Mesendoderm (in vitro differentiated cells): ENCODE measurements at regions not wholly inside any gene's neighbourhood (a gene's known extent, or its start where the extent isn't known, plus 50 kb on each side); places are given as distances from the start of the nearest gene placed in this dataset.

ENCODE experiments used
- DNase-seq: peaks from one replicate; pipeline ENCODE4 v3.0.0; 2013
- H2AK5ac ChIP-seq: 2 replicates; pipeline ENCODE4 v1.6.1; 2013; ENCODE audit warnings: low read length, inconsistent platforms
- H2BK120ac ChIP-seq: 2 replicates; pipeline ENCODE4 v1.6.1; 2013; ENCODE audit warnings: low read depth, mild to moderate bottlenecking, low read length, moderate library complexity, mixed read lengths
- H2BK15ac ChIP-seq: replicated peaks from 2 replicates; pipeline ENCODE4 v1.6.1; 2013; ENCODE audit warnings: low read depth, mild to moderate bottlenecking, moderate library complexity
- H2BK5ac ChIP-seq: 2 replicates; pipeline ENCODE4 v1.6.1; 2013; ENCODE audit warnings: low read length, inconsistent platforms
- H3K18ac ChIP-seq: 2 replicates; pipeline ENCODE4 v1.6.1; 2013; ENCODE audit warnings: mild to moderate bottlenecking, low read length, mixed read lengths
- H3K23ac ChIP-seq: one replicate; pipeline ENCODE4 v1.6.1; 2013; ENCODE audit warnings: low read length
- H3K27ac ChIP-seq: 2 replicates; pipeline ENCODE4 v1.5.1; 2013; ENCODE audit warnings: low read depth, mild to moderate bottlenecking, inconsistent platforms, low read length, moderate library complexity
- H3K27me3 ChIP-seq: 2 replicates; pipeline ENCODE4 v1.6.1; 2013; ENCODE audit warnings: low read length, control low read depth, mild to moderate bottlenecking, inconsistent platforms; ENCODE audit not compliant: insufficient read depth, poor library complexity
- H3K36me3 ChIP-seq: 2 replicates; pipeline ENCODE4 v1.6.1; 2013; ENCODE audit warnings: low read length, inconsistent platforms; ENCODE audit not compliant: control insufficient read depth, insufficient read depth
- H3K4ac ChIP-seq: one replicate; pipeline ENCODE4 v1.6.1; 2013; ENCODE audit warnings: low read depth, mild to moderate bottlenecking, low read length, moderate library complexity
- H3K4me1 ChIP-seq: 2 replicates; pipeline ENCODE4 v1.6.1; 2013; ENCODE audit warnings: low read depth, low read length, inconsistent platforms; ENCODE audit not compliant: control insufficient read depth
- H3K4me2 ChIP-seq: 2 replicates; pipeline ENCODE4 v1.6.1; 2013; ENCODE audit warnings: low read length
- H3K4me3 ChIP-seq: 2 replicates; pipeline ENCODE4 v1.5.1; 2013; ENCODE audit warnings: mild to moderate bottlenecking, low read length
- H3K56ac ChIP-seq: one replicate; pipeline ENCODE4 v1.6.1; 2013; ENCODE audit warnings: low read length
- H3K79me1 ChIP-seq: 2 replicates; pipeline ENCODE4 v1.6.1; 2013; ENCODE audit warnings: low read length, inconsistent platforms
- H3K79me2 ChIP-seq: 2 replicates; pipeline ENCODE4 v1.6.1; 2013; ENCODE audit warnings: mild to moderate bottlenecking, low read length; ENCODE audit not compliant: control insufficient read depth, insufficient read depth
- H3K9ac ChIP-seq: 2 replicates; pipeline ENCODE4 v1.6.1; 2013; ENCODE audit warnings: low read length, inconsistent platforms
- H4K5ac ChIP-seq: one replicate; pipeline ENCODE4 v1.6.1; 2013; ENCODE audit warnings: low read length
- H4K8ac ChIP-seq: one replicate; pipeline ENCODE4 v1.6.1; 2013; ENCODE audit warnings: low read depth, mild to moderate bottlenecking, control low read depth, low read length, moderate library complexity
- WGBS: extraction: QIAGEN DNeasy Blood & Tissue Kit; methylation state at CpG from one replicate; pipeline ENCODE4 v1.1.7; 2013; ENCODE audit warnings: low lambda C conversion rate, missing lambda C conversion rate; ENCODE audit not compliant: insufficient coverage; ENCODE audit errors: extremely low coverage; 5-methylcytosine and 5-hydroxymethylcytosine counted together

DNA sequence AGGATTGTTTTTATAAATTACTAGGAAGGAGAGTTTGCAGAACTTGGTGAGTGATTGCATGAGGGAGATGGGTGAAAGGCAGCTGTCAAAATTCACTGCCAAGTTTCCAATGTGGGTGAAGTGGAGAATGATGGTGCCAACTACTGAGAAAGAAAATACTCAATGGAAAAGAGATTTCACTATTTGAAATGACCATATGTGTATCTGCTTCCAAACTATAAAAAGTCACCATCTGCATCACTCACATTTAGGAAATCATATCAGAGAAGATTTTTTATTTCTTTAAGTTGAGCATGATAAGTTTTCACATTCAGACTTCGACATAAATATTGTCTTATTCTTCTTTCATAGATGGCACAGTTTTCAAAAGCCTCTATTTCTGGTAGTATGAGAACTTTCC lies 570.0 kb upstream of the DSEL start:
- Histone ChIP-seq H3K23ac (no peak overlapping the region), H3K27me3 (no peaks in the 10 kb centered on the region), H4K8ac (no peak overlapping the region), H4K5ac (no peak overlapping the region), H3K4me3 (no peak overlapping the region), H2BK15ac (no peak overlapping the region), H3K56ac (no peak overlapping the region), H3K9ac (no peak overlapping the region), H2AK5ac (no peak overlapping the region), H2BK5ac (no peak overlapping the region), H3K79me1 (no peaks in the 10 kb centered on the region), H3K27ac (no peak overlapping the region), H3K4me1 (no peaks in the 10 kb centered on the region), H3K4ac (no peak overlapping the region), H3K36me3 (no peaks in the 10 kb centered on the region), H3K79me2 (no peaks in the 10 kb centered on the region), H2BK120ac (no peak overlapping the region), H3K18ac (no peak overlapping the region), H3K4me2 (no peak overlapping the region)
- DNase-seq: no peak
- WGBS: no CpG with 5 or more reads among the region's 1 CpG

DNA sequence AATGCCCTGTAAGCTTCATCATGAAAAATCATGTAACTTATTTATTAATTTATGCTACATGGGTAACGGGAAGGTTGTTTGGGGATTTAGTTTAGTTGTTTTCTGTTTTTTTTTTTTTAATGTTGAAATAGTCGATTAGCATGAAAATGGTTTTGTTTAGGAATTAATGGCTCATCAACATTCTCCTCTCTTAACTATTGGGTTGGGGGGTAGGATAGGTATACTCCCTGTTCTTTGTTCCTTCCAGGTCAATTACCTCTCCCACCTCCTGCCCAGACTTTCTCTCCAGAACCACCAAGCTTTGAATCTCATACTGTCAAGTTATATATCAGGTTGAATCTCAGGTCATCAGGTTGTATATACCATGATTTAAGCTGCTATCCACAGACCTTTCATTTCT lies 568.7 kb upstream of the DSEL start:
- H2BK120ac ChIP-seq: no peak overlapping the region
- no peaks in the 10 kb centered on the region for H3K27me3 ChIP-seq
- no peak overlapping the region for H2BK15ac ChIP-seq
- no peak overlapping the region for H3K27ac ChIP-seq
- no peak overlapping the region for H3K23ac ChIP-seq
- no peaks in the 10 kb centered on the region for H3K36me3 ChIP-seq
- no peaks in the 10 kb centered on the region for H3K79me2 ChIP-seq
- WGBS: 70% methylated on average over 2 of the region's 2 CpGs
- H3K79me1 ChIP-seq: no peaks in the 10 kb centered on the region
- H3K4me2 ChIP-seq: no peak overlapping the region
- no peak overlapping the region for H3K18ac ChIP-seq
- H3K4ac ChIP-seq: no peak overlapping the region
- H2BK5ac ChIP-seq: no peak overlapping the region
- no peaks in the 10 kb centered on the region for H3K4me1 ChIP-seq
- no peak overlapping the region for H4K8ac ChIP-seq
- DNase-seq: no peak
- no peak overlapping the region for H4K5ac ChIP-seq
- no peak overlapping the region for H3K56ac ChIP-seq
- H2AK5ac ChIP-seq: no peak overlapping the region
- H3K9ac ChIP-seq: no peak overlapping the region
- H3K4me3 ChIP-seq: no peak overlapping the region

DNA sequence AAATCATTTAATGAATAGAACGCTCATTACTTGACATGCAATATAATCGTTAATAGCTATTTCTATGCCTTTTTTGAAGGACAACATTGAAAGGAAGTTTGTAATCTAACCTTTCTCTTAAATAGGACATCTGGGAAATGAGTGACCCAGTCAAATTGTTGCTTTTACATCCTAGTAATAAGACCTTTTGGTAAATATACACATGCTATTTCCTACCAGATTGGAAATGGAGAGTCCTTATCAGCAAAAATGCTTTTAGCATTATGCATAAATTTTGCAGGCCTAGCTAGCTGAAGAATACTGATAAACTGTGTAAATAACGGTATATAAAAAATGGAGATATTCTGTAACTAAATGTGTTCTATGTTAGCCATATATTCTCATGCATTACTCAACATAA lies 567.3 kb upstream of the DSEL start:
- Histone ChIP-seq H3K4ac (no peak overlapping the region), H3K4me3 (no peak overlapping the region), H3K27ac (no peak overlapping the region), H3K27me3 (no peaks in the 10 kb centered on the region), H4K5ac (no peak overlapping the region), H3K18ac (no peak overlapping the region), H3K4me2 (no peak overlapping the region), H3K79me2 (no peaks in the 10 kb centered on the region), H2BK5ac (no peak overlapping the region), H2BK15ac (no peak overlapping the region), H2BK120ac (no peak overlapping the region), H3K36me3 (no peaks in the 10 kb centered on the region), H3K56ac (no peak overlapping the region), H3K9ac (no peak overlapping the region), H3K79me1 (no peaks in the 10 kb centered on the region), H3K23ac (no peak overlapping the region), H3K4me1 (no peaks in the 10 kb centered on the region), H2AK5ac (no peak overlapping the region), H4K8ac (no peak overlapping the region)
- DNase-seq: no peak
- WGBS: no CpG with 5 or more reads among the region's 3 CpGs

DNA sequence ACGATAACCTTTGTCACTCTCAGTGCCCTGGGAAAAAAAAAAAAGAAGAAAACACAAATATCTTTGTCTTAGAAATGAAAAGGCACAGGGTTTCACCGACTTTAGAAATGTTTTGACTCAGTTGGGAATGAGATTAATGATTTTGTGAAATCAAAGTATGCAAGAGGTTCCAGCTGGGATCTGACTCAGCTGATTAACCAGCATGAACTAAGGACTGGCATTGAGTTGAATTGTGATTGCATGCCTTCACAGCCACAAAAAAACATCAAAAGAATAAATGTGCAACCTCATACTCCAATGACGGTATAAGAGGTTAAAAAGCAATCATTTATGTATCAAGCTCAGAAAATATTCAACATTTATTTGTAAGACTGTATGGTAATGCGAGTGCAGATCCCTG lies 566.6 kb upstream of the DSEL start:
- no peaks in the 10 kb centered on the region for H3K79me2 ChIP-seq
- no peak overlapping the region for H3K9ac ChIP-seq
- H3K56ac ChIP-seq: no peak overlapping the region
- H3K36me3 ChIP-seq: no peaks in the 10 kb centered on the region
- H2BK120ac ChIP-seq: no peak overlapping the region
- no peak overlapping the region for H2BK5ac ChIP-seq
- no peak overlapping the region for H2AK5ac ChIP-seq
- DNase-seq: no peak
- no peak overlapping the region for H2BK15ac ChIP-seq
- no peak overlapping the region for H4K5ac ChIP-seq
- no peak overlapping the region for H3K4me2 ChIP-seq
- H3K4me3 ChIP-seq: no peak overlapping the region
- no CpG with 5 or more reads among the region's 4 CpGs for WGBS
- no peak overlapping the region for H3K27ac ChIP-seq
- H3K23ac ChIP-seq: no peak overlapping the region
- no peaks in the 10 kb centered on the region for H3K27me3 ChIP-seq
- H3K79me1 ChIP-seq: no peaks in the 10 kb centered on the region
- no peak overlapping the region for H3K4ac ChIP-seq
- H3K18ac ChIP-seq: no peak overlapping the region
- no peaks in the 10 kb centered on the region for H3K4me1 ChIP-seq
- no peak overlapping the region for H4K8ac ChIP-seq

DNA sequence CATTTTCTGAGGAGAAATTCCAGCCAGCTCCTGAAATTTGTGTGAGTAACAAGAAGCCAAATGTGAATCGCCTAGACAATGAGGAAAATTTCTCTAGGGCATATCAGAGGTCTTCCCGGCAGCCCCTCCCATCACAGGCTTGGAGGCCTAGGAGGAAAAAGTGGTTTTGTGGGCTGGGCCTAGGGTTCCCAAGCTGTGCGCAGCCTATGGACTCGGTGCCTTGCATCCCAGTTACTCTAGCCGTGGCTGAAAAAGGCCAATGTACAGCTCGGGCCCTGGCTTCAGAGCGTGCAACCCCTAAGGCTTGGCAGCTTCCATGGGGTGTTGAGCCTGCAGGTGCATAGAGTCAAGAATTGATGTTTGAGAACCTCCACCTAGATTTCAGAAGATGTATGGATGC lies 556.2 kb upstream of the DSEL start:
- H3K79me2 ChIP-seq: no peaks in the 10 kb centered on the region
- H3K27ac ChIP-seq: no peak overlapping the region
- no peak overlapping the region for H2BK120ac ChIP-seq
- DNase-seq: no peak
- no CpG with 5 or more reads among the region's 7 CpGs for WGBS
- H4K5ac ChIP-seq: no peak overlapping the region
- no peak overlapping the region for H2BK5ac ChIP-seq
- H3K9ac ChIP-seq: no peak overlapping the region
- H3K27me3 ChIP-seq: no peaks in the 10 kb centered on the region
- H3K18ac ChIP-seq: no peak overlapping the region
- no peak overlapping the region for H2AK5ac ChIP-seq
- no peaks in the 10 kb centered on the region for H3K4me1 ChIP-seq
- H2BK15ac ChIP-seq: no peak overlapping the region
- H4K8ac ChIP-seq: no peak overlapping the region
- no peak overlapping the region for H3K4me2 ChIP-seq
- H3K36me3 ChIP-seq: no peaks in the 10 kb centered on the region
- no peak overlapping the region for H3K4ac ChIP-seq
- H3K56ac ChIP-seq: no peak overlapping the region
- H3K79me1 ChIP-seq: no peaks in the 10 kb centered on the region
- H3K4me3 ChIP-seq: no peak overlapping the region
- H3K23ac ChIP-seq: no peak overlapping the region

DNA sequence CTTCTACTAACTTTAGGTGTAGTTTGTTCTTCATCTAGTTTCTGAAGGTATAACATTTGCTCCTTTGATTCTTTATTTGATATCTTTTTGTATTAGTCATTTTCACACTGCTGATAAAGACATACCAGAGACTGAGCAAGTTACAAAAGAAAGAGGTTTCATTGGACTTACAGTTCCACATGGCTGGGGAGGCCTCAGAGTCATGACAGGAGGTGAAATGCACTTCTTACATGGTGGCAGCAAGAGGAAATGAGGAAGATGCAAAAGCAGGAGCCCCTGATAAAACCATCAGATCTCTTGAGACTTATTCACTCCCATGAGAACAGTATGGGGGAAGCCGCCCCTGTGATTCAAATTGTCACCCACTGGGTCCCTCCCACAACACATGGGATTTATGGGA lies 544.4 kb upstream of the DSEL start:
- H2BK15ac ChIP-seq: no peak overlapping the region
- H4K8ac ChIP-seq: no peak overlapping the region
- no peaks in the 10 kb centered on the region for H3K36me3 ChIP-seq
- WGBS: no CpG with 5 or more reads among the region's 1 CpG
- no peak overlapping the region for H3K4ac ChIP-seq
- no peak overlapping the region for H3K23ac ChIP-seq
- H3K79me1 ChIP-seq: no peaks in the 10 kb centered on the region
- no peak overlapping the region for H3K18ac ChIP-seq
- DNase-seq: no peak
- H3K56ac ChIP-seq: no peak overlapping the region
- no peak overlapping the region for H2BK5ac ChIP-seq
- H3K27me3 ChIP-seq: no peaks in the 10 kb centered on the region
- no peaks in the 10 kb centered on the region for H3K4me1 ChIP-seq
- no peak overlapping the region for H3K4me3 ChIP-seq
- no peak overlapping the region for H3K27ac ChIP-seq
- no peak overlapping the region for H2AK5ac ChIP-seq
- no peak overlapping the region for H3K9ac ChIP-seq
- H3K79me2 ChIP-seq: no peaks in the 10 kb centered on the region
- no peak overlapping the region for H2BK120ac ChIP-seq
- H3K4me2 ChIP-seq: no peak overlapping the region
- H4K5ac ChIP-seq: no peak overlapping the region
